Right lobe of liver (tissue), 4 donors: ENCODE measurements at regions not wholly inside any gene's neighbourhood (a gene's known extent, or its start where the extent isn't known, plus 50 kb on each side); places are given as distances from the start of the nearest gene placed in this dataset.

ENCODE experiments used
- CTCF ChIP-seq, 4 donors: fragments of 200-600 bp in 3 of 4; fragments of 450-650 bp in 1 of 4; IDR thresholded peaks; one replicate each; pipeline versions ENCODE4 v1.5.1 to v1.8.0; 2016 to 2022; ENCODE audit warnings: antibody characterized with exemption in 4 of 4, mild to moderate bottlenecking in 2 of 4
- POLR2A ChIP-seq: fragments of 450-650 bp; IDR thresholded peaks from one replicate; pipeline ENCODE4 v1.6.1; 2017; ENCODE audit warnings: antibody characterized with exemption, mild to moderate bottlenecking
- donor health status: DM: no; HTN: no; CAD: no.
- donor health status: DM: no; HTN: no; CAD: no.
- donor health status: DM: no; HTN: yes; CAD: no.

GRCh38 chrY:19148783-19149182 is 375.2 kb upstream of the HSFY2 start:
- TF ChIP-seq CTCF (IDR thresholded peaks at IDR 0.05) (no peak), POLR2A (no peak)
